DND-41 (cell line): ENCODE measurements at regions not wholly inside any gene's neighbourhood (a gene's known extent, or its start where the extent isn't known, plus 50 kb on each side); places are given as distances from the start of the nearest gene placed in this dataset.

ENCODE experiments used
- ATAC-seq: fragments of 200-7000 bp; cut with Tn5 transposase; 3 replicates; pipeline ENCODE4 v1.9.1; 2021; ENCODE audit warnings: low read depth; ENCODE audit not compliant: insufficient read depth
- DNase-seq: peaks from one replicate; pipeline ENCODE4 v3.0.0-alpha.2; 2020
- H2AFZ ChIP-seq: 2 replicates; pipeline ENCODE4 v1.6.0; 2012; ENCODE audit warnings: low read depth, low read length
- H3K27ac ChIP-seq: 2 replicates; pipeline ENCODE4 v1.5.1; 2012; ENCODE audit warnings: low read length, inconsistent platforms
- H3K27me3 ChIP-seq: fragments of 200-600 bp; sonication (generic); 2 replicates; pipeline ENCODE4 v1.6.0; 2012; ENCODE audit warnings: low read length, mild to moderate bottlenecking, inconsistent platforms; ENCODE audit not compliant: insufficient read depth, poor library complexity
- H3K36me3 ChIP-seq: 2 replicates; pipeline ENCODE4 v1.5.1; 2012; ENCODE audit warnings: low read length, inconsistent platforms; ENCODE audit not compliant: insufficient read depth
- H3K4me1 ChIP-seq: 2 replicates; pipeline ENCODE4 v1.5.1; 2012; ENCODE audit warnings: mild to moderate bottlenecking, low read length; ENCODE audit not compliant: insufficient read depth
- H3K4me2 ChIP-seq: 2 replicates; pipeline ENCODE4 v1.6.0; 2012; ENCODE audit warnings: mild to moderate bottlenecking, moderate library complexity, low read length, inconsistent platforms; ENCODE audit not compliant: insufficient read depth
- H3K4me3 ChIP-seq, 2 experiments: fragments of 200-600 bp in 1 of 2; shearing (Covaris generic) in 1 of 2; 2 replicates each; pipeline ENCODE4 v1.5.1; 2012 to 2016; ENCODE audit warnings: inconsistent platforms in 2 of 2, low read length in 2 of 2, mild to moderate bottlenecking in 2 of 2, low read depth in 1 of 2, moderate library complexity in 1 of 2
- H3K79me2 ChIP-seq: 2 replicates; pipeline ENCODE4 v1.6.0; 2012; ENCODE audit warnings: low read length, inconsistent platforms; ENCODE audit not compliant: insufficient read depth
- H3K9ac ChIP-seq: 2 replicates; pipeline ENCODE4 v1.6.0; 2012; ENCODE audit warnings: low read depth, mild to moderate bottlenecking, inconsistent platforms, low read length, moderate library complexity
- H3K9me3 ChIP-seq: 2 replicates; pipeline ENCODE4 v1.5.1; 2012; ENCODE audit warnings: low read length, moderate library complexity, mild to moderate bottlenecking, inconsistent platforms; ENCODE audit not compliant: insufficient read depth, severe bottlenecking
- H4K20me1 ChIP-seq: 2 replicates; pipeline ENCODE4 v1.6.0; 2012; ENCODE audit warnings: low read length; ENCODE audit not compliant: insufficient read depth
- EZH2 ChIP-seq: IDR thresholded peaks from 3 replicates; pipeline ENCODE4 v1.6.1; 2012; ENCODE audit warnings: borderline replicate concordance, low read depth, mild to moderate bottlenecking, moderate library complexity, low read length, inconsistent platforms; ENCODE audit not compliant: severe bottlenecking
- TF ChIP-seq, protein P1 (sequence below): IDR thresholded peaks from 2 replicates; pipeline ENCODE4 v1.5.1; 2012; ENCODE audit warnings: borderline replicate concordance, low read length, moderate library complexity, mild to moderate bottlenecking; ENCODE audit not compliant: poor library complexity, severe bottlenecking; ENCODE audit errors: extremely low read depth

DNA sequence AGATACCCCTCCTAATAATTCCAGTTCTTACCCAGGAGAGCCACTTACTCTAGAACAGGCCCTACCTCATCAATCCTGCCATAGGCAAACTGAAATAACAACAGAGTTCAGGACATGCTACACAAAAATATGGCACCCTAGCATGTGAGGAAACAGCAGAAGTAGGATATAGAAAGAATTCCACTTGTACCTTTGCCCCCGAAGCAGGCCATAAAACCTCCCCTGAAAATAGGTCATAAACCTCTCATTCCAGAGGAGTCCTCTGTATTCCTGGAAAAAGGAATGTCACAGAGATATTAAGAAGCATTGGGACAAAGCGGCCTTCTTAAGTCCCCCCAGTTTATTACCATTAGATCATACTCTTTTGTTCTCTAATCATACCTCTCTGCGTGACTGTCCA, 504.3 kb upstream of the MARCKS start:
- Histone ChIP-seq H3K27me3 (peaks cover 7% of the 10 kb centered on the region), H3K79me2 (no peaks in the 10 kb centered on the region), H3K27ac (no peak overlapping the region), H3K4me2 (no peak overlapping the region), H4K20me1 (no peaks in the 10 kb centered on the region), H3K4me1 (no peaks in the 10 kb centered on the region), H3K4me3 (no peak overlapping the region), H3K36me3 (no peaks in the 10 kb centered on the region), H3K9me3 (no peaks in the 10 kb centered on the region), H2AFZ (no peak overlapping the region), H3K9ac (no peak overlapping the region)
- ATAC-seq (no peak), DNase-seq (no peak)
- TF ChIP-seq, protein P1, sequence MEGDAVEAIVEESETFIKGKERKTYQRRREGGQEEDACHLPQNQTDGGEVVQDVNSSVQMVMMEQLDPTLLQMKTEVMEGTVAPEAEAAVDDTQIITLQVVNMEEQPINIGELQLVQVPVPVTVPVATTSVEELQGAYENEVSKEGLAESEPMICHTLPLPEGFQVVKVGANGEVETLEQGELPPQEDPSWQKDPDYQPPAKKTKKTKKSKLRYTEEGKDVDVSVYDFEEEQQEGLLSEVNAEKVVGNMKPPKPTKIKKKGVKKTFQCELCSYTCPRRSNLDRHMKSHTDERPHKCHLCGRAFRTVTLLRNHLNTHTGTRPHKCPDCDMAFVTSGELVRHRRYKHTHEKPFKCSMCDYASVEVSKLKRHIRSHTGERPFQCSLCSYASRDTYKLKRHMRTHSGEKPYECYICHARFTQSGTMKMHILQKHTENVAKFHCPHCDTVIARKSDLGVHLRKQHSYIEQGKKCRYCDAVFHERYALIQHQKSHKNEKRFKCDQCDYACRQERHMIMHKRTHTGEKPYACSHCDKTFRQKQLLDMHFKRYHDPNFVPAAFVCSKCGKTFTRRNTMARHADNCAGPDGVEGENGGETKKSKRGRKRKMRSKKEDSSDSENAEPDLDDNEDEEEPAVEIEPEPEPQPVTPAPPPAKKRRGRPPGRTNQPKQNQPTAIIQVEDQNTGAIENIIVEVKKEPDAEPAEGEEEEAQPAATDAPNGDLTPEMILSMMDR: no peak
- no peak for TF ChIP-seq EZH2

DNA sequence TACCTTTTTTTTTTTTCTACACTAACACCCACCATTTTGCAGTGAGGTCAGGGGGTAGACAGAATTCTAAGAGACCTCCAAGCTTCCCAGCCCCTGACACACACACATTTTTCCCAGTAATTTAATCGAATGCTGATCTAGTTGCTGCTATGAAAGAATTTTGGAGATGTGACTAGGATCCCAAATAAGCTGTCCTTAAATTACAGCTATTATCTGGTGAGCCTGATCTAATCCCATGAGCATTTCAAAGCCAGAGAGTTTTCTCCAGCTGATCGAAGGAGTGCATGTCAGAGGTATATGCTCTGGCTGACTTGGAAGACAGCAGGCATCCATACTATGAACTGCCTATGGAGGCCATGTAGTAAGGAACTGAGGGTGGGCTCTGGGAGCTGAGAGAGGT, 503.8 kb upstream of the MARCKS start:
- ATAC-seq (no peak), DNase-seq (no peak)
- Histone ChIP-seq H3K36me3 (no peaks in the 10 kb centered on the region), H2AFZ (no peak overlapping the region), H4K20me1 (no peaks in the 10 kb centered on the region), H3K4me3 (no peak overlapping the region), H3K9ac (no peak overlapping the region), H3K4me1 (no peaks in the 10 kb centered on the region), H3K27ac (no peak overlapping the region), H3K27me3 (peaks cover 7% of the 10 kb centered on the region), H3K4me2 (no peak overlapping the region), H3K79me2 (no peaks in the 10 kb centered on the region), H3K9me3 (no peaks in the 10 kb centered on the region)
- TF ChIP-seq, protein P1: no peak
- TF ChIP-seq EZH2: no peak

DNA sequence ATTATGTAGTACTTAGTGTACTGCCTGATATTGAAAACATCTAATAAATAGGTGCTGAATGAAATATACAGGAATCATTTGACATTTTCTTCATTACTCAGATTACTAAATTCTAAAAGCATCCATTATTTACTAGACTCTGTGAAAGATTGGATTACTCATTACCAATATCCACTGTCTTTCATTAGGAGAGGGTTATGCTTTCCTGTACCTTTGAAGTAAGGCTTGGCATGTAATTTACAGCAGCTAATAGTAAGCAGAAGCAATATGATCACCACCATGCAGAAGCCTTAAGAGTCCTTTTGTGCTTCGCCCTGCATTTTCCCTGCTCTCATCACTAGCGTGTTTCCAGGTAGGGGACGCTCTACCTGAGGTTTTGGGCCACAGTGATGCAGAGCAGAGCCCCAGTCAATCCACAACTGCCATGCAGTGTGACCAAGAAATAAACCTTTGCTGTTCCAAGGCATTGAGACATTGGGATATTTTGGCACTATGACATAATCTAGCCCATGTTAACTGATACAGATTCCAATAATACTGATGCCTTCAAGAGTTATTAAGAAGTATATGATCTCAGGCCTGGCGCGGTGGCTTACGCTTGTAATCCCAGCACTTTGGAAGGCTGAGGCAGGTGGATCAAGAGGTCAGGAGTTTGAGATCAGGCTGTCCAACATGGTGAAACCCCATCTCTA, 502.8 kb upstream of the MARCKS start:
- Histone ChIP-seq H3K9ac (no peak overlapping the region), H3K27ac (no peak overlapping the region), H3K4me3 (no peak overlapping the region), H3K4me2 (no peak overlapping the region), H2AFZ (no peak overlapping the region), H3K9me3 (no peaks in the 10 kb centered on the region), H3K27me3 (peaks cover 7% of the 10 kb centered on the region), H3K4me1 (no peaks in the 10 kb centered on the region), H3K79me2 (no peaks in the 10 kb centered on the region), H3K36me3 (no peaks in the 10 kb centered on the region), H4K20me1 (no peaks in the 10 kb centered on the region)
- DNase-seq (no peak), ATAC-seq (no peak)
- TF ChIP-seq, protein P1: no peak
- TF ChIP-seq EZH2: no peak
